LoVo (cell line): ENCODE measurements at regions not wholly inside any gene's neighbourhood (a gene's known extent, or its start where the extent isn't known, plus 50 kb on each side); places are given as distances from the start of the nearest gene placed in this dataset.

ENCODE experiments used
- DNase-seq: peaks from one replicate; pipeline ENCODE4 v3.0.0-alpha.2; 2016; ENCODE audit warnings: low spot score

DNA sequence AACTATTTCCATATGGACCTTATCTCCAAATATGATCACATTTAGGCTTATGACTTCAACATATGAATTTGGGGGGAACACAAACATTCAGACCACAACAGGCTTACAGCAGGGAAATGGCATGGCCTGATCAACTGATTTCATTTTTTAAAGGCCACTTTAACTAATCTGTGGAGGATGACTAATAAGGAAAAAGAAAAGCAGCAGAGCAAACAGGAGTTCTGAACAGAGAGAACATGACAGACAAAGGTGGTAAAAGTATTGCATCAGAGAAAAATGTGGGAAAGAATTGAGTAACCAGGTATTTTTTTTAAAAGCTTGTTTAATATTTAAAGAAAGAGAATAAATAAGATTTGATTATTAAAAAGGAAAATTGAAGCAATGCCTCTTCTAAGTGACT lies 366.1 kb upstream of the TMPO start:
- DNase-seq: no peak

DNA sequence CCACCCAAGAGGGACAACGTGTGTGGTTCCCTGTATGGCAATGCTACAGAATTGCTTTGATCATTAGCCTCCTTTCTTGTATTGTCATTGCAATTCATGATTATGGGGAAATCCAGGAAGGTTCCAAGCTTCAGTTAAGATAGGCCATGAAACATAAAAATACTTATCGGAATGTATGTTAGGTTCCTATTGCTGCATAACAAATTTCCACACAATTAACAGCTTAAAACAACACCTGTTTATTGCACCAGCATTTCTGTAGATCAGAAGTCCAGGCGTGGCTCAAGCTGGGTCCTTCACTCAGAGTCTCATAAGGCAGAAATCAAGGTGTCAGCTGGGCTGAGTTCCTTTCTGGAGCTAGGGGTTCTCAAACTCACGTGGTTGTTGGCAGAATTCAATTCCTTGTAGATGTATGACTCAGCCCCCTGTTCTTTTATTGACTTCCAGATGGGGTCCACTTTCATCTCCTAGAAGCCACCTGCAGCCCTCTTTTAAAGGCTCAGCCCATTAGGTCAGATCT lies 365.6 kb upstream of the TMPO start:
- no peak for DNase-seq

DNA sequence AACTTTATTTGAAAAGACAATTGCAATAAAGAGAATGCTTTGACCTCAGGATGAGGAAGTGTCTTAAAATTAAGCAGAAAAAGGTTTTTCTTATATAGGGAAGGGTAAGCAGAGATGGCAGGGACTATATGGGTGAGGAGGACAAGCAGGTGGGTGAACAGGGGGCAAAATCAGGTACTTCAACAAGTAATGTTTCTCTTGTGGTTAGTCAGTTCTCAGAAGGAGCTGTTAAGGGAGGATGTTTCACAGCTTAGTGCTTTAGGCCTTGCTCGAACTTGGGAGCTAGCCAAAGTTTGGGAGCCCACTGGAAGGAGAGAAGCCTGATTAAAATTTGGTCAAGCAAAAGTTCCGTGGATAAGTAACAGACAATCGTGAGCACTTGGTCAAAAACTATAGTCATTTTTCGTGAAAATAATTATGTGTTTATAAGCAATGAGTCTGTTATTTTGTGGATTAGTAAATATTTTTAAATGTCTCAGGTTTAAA lies 364.2 kb upstream of the TMPO start:
- DNase-seq: no peak

DNA sequence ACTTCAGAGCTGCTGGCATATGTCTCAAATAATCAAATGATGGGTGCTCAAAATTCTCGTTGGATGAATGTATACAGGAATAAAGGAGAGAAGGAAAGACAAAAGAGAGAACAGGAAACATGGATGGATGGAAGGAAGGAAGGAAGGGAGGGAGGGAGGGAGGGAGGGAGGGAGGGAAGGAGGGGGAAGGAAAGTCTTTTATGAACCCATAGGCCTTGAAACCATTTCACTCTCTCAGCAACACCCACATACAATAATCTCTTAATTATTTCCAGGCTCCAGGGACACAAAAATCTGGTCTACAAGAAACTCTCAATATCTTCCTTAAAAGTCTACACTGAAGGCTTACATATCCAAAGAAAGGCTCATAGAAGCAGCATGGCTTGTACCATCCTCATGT lies 363.4 kb upstream of the TMPO start:
- no peak for DNase-seq

DNA sequence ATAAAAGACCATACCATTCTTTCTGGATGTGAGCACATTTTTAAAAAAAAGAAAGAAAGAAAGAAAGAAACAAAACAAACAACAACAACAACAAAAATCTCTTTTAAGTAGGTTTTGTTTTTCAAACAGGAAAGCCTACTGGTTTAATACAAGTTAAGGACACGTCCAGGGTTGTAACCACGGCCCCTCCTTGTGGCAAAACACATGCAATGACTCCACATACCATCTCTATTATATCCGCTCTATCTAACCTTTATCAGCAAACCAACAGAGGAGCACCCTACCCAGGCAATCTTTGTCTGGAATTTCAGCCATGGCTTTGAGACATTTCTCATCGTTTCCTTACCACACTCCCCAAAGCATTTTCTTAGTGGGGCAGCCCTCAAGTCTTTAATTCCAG lies 360.5 kb upstream of the TMPO start:
- DNase-seq: peak; percentile 12

DNA sequence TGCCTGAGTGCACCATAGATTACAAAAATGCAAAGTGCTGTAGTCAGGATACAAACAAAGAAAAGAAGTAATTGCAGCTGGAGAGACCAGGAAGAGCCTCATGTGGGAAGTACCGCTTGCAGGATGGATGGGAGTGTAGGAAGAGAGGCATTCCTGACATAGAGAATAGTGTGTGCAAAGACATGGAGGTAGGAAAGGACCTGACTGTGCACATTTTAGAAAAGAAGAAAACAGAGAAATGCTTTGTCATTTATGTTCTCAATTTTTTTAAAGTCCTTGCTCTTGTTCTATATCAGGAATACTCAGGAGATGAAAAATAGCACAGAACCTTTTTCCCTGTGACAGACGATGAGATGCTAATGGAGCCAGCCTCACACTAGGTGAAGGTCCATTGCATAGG lies 358.7 kb upstream of the TMPO start:
- DNase-seq: no peak

DNA sequence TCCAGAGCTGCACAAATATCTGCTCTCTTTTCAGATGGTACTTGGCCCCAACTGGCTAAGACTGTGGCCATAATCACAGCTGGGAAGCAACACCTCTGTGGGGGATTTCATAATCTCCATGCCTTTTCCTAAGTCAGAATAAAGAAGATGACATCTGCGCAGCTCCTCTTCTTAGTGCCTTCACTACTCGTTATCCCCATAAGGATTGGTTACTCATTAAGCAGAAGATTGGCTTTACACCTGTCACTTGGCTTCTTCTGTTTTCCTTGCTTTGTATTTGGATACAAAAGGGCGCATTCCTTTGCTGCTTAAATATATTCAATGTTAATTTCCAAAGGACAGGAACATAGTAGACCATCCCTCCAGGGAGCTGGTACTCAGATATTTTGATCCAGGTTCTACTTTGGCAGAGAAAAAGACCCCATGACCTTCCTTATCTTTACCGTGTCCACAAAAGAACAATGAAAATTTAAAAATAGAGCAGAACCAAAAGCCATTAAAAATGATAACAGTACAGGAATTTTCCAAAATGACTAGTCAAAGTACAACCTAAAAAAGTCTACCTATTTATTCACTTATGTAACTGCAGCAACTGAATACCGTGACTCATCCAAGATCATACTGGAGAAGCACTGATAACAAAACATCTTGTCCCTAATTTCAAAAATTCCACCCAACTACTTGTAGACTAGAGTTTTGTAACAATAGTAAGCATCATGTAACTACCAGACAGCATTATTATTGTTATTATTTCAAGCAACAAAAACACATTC lies 352.3 kb upstream of the TMPO start:
- no peak for DNase-seq

DNA sequence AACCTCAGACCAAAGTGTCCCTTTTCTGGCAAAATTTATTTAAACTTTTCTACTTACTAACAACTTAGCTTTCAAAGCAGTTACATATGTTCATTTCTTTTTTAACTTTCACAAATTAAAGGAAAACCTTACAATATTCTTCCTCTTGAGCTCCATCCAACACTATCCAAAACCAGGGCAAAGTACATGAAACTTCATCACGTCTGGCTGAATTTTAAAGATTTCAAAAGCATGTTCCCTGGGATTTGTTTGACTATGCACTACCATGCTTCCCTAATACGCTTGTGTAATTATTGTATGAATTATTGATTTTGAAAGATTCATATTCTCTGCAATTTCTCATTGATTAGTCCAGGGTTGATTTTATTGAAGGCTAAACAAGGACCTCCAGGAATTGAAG lies 343.1 kb upstream of the TMPO start:
- DNase-seq: no peak

DNA sequence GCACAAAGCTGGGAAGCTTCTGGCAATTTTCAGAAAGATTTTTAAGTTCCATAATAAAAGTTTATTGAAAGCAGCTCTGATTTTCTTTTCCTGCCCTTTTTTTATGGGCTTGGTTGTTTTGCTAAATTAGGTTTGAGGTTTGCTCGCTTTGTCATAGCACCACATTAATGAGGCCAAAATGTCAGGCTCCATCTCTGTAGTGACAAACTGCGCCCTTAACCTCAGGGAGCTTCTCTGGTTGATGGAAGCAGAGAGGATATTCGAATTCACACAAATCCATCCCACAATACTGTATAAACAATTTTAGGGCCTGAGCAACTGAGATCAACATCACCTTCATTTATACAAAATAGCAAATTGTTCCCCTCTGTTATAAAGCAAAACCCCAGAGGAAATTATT lies 342.6 kb upstream of the TMPO start:
- no peak for DNase-seq

DNA sequence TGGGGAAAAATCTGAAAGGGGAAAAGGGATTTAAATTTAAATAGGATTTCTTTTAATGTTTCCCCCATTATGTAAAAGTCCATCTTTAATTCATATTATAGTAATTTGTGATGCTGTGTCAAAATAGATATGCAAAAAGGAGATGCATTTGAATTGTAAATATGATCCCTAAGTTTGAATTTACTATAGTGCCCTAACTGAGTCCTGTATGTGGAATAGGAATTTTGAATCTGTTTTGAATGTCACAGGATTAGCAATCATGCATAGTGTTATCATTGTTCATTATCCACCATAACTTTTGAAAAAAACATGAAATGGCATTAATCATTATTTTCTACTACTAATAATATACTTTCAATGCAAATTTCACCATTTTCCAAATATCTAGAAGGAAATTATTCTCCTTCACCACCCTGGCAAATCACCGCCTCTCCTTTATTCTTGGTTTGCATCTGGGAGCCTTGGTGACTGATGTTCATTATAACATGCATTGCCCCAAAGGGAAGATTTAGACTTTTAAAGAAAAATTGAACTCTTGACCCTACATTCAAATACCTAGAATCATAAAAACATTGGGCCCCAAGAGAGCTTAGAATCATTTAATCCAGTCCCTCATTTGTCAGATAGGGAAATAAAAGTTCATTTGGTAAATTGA lies 341.5 kb upstream of the TMPO start:
- no peak for DNase-seq

DNA sequence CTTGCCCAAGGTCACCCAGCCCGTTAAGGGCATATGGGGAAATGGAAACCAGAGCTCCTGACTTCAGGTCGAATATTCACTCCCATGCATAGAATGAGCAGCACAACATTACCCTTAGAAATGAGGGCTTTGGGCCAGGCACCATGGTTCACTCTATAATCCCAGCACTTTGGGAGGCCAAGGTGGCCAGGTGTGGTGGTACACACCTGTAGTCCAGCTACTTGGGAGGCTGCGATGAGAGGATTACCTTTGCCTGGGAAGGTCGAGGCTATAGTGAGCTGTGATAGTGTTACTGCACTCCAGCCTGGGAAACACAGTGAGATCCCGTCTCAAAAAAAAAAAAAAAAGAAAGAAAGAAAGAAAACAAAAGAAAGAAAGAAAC lies 341.0 kb upstream of the TMPO start:
- no peak for DNase-seq

DNA sequence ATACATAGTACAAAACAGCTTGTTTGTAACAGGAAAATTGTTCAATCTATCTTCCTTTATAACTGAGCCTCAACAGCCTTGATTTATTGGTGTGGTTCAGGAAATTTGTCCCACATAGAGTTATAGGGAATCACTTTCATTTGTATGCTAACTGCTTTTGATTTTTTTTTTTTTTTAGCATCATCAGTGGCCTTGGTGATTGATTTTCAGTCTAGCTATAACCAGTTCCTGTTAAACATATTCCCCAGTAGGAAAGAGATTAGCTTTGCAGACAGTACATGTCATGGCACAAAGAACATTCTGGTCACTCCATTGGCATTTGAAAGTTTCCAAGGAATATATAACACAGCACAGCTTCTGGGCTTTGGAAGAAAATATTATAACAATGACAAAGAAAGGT lies 337.3 kb upstream of the TMPO start:
- DNase-seq: no peak

DNA sequence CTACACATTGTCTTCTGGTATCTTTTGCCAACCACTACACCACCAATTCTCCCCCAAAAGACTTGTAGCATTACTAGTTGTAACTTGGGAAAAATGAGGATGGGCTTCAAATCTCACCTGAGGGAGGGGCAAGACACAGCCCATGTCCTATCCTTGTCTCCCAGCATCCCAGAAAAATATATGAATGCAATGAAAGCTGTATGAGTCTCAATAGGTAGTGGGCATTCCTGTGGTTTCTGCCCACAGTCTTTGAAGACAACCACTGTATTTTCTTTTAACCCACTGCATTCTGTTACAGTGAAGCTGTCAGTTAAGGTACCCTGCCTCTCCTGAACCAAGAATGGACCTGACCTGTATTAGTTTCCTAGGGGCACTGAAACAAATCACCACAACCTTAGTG lies 336.2 kb upstream of the TMPO start:
- no peak for DNase-seq

DNA sequence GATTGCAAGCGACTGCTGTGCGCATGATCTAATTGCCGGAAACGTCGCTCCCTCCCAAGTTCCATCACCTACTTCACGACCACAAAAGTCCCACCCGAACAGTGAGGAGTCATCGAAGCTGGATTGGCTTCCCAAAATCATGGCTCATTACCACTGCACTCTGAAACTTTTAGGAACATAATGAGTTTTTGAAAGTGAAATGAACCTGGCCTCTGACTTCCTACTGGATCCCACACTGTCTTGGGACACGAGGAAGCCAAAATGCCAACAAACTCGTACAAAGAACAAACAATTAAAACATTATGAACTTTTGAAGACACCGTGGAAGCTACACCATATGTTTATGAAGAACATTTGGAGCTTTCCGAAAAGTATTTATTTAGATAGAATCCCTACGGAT lies 334.8 kb upstream of the TMPO start:
- DNase-seq: no peak

DNA sequence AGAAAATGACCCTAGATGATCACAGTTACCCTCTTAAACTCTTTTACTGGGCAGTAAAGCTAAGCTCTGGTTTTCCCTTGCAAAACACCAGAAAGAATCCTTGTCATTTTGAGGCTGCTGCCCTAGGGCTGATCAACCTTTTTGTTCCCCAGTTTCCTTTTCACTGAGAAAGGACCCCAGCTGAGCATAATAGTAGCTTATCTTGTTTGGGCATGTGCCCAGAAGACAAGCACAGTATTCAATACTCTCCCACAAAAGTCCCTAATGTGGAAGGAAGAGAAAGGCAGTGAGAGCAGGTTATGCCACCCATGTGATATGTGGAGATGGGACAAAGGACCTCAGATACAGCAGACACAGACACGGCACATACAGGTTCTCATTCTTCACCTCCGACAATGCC lies 332.6 kb upstream of the TMPO start:
- no peak for DNase-seq

DNA sequence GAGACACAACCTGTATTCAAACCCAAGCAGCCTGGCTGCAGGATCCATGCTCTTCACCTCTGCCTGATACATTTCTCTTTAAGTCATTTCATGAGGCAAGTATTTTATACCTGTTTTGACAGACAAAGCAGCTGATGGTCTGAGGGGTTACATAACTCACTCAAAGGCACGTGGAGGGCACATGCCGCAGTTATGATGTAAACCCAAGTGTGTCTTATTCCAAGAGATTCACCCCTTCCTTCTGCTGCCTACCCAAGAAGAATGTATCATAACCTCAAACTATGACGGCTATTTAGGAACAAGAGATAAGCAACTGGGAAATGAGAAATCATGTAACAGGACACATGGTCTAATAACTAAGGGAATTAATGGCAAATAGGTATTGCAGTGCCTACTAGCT lies 329.8 kb upstream of the TMPO start:
- DNase-seq: no peak

DNA sequence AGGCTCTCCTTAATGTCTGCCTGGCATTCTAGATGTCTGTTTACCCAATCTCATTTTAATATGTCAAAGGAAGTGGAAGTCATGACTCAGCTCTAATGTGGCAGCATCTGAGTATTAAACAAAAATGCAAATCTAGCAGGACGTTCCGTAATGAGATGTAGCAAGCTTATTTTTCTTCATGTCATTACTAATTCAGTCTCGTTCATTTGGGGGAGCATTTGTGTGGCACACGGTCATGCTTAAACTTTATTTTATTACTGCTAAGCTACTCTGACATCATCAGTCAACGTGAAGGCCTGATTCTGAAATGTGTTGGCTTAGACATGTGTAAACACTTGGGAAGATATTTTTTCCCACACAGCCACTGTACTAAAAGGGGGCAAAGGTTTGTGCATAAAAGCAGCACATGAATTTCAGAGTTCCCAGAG lies 326.7 kb upstream of the TMPO start:
- no peak for DNase-seq

DNA sequence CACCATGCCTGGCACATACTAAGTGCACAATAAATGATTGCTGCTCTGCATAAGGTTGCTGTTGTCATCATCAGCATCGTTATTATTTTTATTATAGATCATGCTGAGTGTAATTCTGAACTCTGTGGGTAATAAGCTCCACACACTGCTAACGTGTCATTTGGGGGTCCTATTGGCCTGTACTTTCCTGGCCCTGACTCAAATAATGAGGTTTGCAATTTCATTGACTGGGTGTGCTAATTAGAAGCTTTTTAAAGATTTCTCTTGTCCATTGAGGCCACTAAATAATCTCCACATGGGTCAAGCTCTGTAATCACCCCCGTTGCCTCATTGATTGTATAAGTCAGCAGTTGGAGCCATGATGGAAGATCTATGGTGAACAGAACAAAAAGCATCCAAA lies 320.8 kb upstream of the TMPO start:
- DNase-seq: no peak

DNA sequence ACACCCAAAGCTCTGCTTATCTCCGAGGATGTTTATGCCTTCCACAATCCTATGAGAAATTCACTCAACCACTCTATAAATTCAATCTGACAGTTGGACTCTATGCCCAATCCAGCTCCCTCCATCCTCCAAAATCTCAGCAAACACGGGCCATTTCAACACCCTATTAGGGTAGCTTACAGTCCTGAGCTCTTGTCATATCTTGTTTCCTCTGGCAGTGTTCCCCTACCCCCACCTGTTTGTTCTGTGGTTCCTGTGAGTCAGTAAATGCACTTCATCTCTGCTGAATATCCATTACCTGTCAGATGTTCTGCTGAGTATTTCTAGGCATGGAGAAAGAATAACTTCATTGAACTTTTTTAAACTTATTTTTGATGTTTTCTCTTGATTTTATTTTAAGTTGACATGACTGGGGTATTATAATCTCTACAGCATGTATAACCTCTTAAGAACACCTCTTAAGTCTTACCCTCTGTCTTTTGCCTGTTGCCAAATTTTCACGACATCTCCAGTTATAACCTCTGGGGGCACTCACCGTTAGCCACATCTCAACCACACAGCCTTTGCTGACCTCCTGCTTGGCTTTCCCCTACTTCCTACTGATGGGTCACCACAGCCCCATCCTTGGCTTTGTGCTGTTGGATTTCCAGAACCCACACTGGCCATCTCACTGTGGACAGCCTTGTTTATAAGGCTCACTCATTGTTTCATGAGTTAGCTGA lies 317.0 kb upstream of the TMPO start:
- DNase-seq: no peak

DNA sequence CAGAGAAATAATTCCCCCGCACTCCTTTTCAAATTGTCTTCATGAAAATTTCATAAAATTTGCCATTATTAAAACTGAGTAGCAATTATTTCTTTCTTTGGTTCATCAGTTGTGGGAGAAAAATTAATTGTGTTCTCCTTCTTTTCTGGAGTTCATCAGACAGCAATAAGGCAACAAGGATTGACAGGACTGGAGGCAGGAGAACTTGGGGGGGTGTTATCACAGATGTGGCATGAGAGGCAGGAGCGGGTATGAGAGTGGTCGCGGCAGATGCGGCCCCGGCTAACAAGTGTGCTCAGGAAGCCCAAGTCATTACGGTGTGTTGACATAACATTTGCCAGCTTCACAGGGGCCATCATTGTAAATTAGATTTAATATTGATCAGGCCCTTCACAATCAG lies 306.6 kb upstream of the TMPO start:
- DNase-seq: no peak

DNA sequence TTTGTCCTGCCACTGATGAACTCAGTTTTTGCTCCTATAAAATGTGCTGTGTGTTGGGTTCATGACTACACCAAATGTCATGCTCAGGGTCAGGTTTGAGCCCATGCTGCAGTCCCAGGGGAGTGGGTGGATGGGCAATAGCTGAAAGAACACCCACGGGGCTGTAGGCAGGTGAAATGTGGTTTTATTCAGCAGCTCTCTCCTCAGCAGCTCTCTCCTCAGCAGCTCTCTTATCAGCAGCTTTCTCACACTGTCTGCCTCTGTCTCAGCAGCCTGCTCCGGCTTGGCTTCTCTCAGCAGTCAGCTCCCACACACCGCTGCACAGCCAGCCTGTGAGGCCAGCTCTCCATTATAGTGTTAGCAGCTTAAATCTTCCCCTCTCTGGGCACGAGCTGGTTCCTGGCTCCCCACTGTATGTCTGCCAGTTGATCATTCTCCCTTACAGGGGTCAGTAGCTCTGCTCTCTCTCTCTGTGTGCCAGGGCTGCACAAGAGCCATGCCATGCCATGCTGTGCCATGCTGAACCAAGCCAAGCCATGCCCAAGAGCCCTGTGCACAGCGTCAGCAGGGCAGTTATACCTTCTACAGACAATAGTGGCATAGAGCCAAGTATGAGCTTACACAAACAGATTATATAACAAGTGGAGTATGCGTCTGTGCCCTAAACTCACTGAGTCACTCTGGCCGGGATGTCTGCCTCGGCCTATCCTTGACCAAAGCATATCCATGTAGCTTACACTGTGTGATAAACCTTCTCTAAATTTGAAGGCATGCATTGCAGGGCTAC lies 303.3 kb upstream of the TMPO start:
- no peak for DNase-seq

DNA sequence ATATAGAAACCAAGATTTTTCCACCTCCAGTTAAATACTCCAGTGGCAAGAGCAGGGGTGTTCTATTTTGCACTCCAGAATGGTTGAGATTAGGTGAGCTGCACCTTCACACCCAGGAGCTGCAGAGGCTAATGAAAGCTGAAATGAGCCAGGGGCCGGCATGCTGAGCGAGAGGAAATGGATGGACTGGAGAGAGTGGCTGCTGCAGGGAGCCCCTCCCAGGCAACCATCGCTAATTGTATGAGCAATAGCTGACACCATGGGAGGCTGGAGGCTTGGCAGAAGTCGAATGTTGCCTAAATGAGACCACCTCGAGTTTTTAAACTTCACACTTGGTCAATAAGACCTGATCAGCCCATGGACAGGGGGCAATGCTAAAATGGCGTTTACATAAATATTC lies 301.8 kb upstream of the TMPO start:
- no peak for DNase-seq
